Retinal pigment epithelial cell (primary cell): ENCODE measurements at regions not wholly inside any gene's neighbourhood (a gene's known extent, or its start where the extent isn't known, plus 50 kb on each side); places are given as distances from the start of the nearest gene placed in this dataset.

ENCODE experiments used
- DNase-seq: peaks from one replicate; pipeline ENCODE4 v3.0.0-alpha.2; 2010; ENCODE audit warnings: low read depth
- H3K4me3 ChIP-seq: 2 replicates; pipeline ENCODE4 v1.5.1; 2011; ENCODE audit warnings: mild to moderate bottlenecking, low read length, control low read depth, moderate library complexity
- TF ChIP-seq, protein P1 (sequence below): conservative IDR thresholded peaks from 2 replicates; pipeline ENCODE4 v1.5.1; 2011; ENCODE audit warnings: low read depth, low read length, control low read depth, inconsistent platforms

DNA sequence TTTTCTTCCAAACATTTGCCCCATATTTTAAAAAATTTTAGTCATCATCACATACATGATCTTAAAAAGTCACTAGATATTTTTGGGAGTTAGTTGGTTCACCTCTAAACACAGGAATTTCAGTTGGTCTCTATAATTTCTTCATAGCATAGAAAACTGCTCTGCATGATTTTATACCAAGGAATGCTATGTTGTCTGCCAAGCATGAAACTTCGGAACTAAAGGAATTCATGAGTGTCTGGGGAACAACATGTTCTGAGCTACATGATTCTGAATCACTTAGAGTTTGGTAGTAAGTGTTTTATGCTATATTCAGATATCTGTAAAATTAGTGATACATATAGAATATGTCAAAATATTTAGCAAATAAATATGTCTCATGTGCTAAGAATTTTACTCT lies 957.8 kb downstream of the GATA3 start:
- TF ChIP-seq, protein P1, sequence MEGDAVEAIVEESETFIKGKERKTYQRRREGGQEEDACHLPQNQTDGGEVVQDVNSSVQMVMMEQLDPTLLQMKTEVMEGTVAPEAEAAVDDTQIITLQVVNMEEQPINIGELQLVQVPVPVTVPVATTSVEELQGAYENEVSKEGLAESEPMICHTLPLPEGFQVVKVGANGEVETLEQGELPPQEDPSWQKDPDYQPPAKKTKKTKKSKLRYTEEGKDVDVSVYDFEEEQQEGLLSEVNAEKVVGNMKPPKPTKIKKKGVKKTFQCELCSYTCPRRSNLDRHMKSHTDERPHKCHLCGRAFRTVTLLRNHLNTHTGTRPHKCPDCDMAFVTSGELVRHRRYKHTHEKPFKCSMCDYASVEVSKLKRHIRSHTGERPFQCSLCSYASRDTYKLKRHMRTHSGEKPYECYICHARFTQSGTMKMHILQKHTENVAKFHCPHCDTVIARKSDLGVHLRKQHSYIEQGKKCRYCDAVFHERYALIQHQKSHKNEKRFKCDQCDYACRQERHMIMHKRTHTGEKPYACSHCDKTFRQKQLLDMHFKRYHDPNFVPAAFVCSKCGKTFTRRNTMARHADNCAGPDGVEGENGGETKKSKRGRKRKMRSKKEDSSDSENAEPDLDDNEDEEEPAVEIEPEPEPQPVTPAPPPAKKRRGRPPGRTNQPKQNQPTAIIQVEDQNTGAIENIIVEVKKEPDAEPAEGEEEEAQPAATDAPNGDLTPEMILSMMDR, result no peak
- H3K4me3 ChIP-seq, result no peak overlapping the region
- DNase-seq, result peak; percentile 21

DNA sequence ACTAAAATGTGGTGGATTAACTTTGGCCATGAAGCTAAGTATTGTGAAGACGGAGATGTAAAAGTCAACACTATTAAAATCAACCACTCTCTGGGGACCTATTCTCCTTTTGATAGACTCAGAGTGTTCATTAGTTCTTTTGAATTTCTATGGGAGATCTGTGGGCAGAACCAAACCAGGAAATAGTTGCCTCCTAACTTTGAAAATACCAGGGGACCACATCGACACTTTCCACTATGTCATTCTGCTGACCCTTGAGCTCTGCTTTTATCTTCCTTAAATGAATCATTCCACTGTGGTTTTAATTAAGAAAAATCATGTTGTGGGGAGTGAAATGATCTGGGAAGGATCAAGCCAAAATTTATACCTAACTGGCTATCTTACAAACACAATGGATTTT lies 960.5 kb downstream of the GATA3 start:
- no peak for DNase-seq
- TF ChIP-seq, protein P1, result no peak
- no peak overlapping the region for H3K4me3 ChIP-seq

GRCh38 chr10:9015447-9015846 lies 961.0 kb downstream of the GATA3 start:
- H3K4me3 ChIP-seq, result no peak overlapping the region
- TF ChIP-seq, protein P1, result no peak
- DNase-seq, result no peak

GRCh38 chr10:9016930-9017329 lies 962.4 kb downstream of the GATA3 start:
- H3K4me3 ChIP-seq, result no peak overlapping the region
- DNase-seq, result no peak
- TF ChIP-seq, protein P1, result no peak

DNA sequence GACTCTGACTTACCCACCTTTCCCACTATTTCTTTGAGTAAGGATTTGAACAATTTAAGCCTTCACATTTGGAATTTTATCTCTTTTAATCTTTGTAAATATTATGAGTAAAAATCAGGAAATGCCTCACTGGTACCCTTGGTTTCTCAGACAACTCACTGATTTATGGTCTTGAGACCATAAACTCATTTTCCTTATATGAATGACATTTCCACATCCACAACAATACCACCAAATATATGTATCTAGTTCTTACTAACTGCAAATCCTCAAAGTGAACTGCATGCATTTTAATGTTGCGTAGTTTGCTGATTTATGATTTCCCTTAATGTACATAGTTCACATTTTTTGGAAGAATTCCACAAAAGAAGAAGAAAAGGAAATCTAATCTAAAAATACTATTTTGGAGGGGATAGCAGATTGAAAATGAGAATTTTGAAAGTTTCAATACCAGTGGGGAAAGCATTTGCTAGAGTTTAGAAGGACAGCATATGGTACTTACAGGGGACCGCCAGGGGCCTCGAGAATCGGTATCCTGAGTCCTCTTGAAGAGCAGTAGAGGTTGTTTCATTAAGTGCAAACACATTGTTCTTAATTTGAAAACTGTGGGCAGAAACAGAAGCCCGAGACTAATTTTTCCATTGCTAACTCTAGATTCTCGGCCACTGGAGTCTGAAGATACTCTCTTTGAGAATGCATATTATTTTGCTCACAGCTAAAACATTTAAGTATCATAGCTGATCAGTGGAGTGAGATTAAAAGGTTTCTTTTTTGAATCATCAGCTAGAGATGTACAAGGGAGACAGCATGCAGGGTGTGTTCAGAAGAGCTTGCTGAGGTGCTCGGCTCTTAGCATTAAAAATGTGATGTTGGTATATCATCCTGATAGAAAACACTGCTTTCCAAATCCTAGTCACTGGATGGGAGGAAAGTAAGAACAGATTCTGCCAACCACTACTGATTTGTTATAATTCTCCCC lies 964.0 kb downstream of the GATA3 start:
- no peak overlapping the region for H3K4me3 ChIP-seq
- TF ChIP-seq, protein P1, result no peak
- no peak for DNase-seq

DNA sequence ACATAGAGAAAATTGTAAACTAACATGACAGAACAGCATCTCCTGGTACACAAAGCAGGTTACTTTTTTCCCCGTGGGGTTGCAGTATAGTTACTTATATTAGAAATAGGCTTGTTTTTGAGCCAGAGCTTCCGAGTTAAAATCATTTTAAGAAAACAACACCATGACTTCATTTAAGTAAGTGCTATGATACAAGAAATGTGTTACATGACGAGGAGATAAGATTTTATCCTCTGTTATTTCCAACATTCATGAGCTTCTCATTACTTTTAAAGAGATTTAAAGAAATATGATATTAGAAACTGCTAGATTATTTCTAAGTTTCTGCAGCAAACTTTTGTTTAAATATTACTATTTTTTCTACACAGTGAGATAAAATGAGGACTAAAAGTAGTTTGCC lies 968.7 kb downstream of the GATA3 start:
- no peak overlapping the region for H3K4me3 ChIP-seq
- TF ChIP-seq, protein P1, result no peak
- DNase-seq, result no peak

DNA sequence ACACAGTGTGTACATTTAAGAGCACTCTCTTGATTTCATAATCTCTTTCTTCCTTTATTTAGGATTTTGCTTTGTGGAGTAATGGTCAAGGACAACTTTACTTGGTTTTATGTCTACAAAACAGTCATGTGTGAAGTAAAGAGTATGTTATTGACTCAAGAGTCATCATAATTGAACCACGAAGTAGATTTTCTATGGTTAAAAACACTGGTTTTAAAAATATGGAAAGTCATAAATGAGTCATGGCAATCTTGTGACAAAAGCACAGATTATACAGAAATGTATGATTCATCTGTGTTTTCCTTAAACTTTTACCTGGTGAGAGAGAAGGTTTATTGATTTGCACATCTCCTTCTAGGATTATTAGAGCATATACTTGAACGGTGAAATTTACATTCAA lies 969.7 kb downstream of the GATA3 start:
- TF ChIP-seq, protein P1, result no peak
- DNase-seq, result no peak
- no peak overlapping the region for H3K4me3 ChIP-seq
